Liver (tissue), 3 donors: ENCODE measurements at regions not wholly inside any gene's neighbourhood (a gene's known extent, or its start where the extent isn't known, plus 50 kb on each side); places are given as distances from the start of the nearest gene placed in this dataset.

Experiments
- GABPA ChIP-seq, 2 donors: IDR thresholded peaks in 1 of 2; conservative IDR thresholded peaks in 1 of 2; 2 replicates each; pipeline ENCODE4 v1.6.1; 2016; ENCODE audit warnings: antibody characterized with exemption in 2 of 2, mild to moderate bottlenecking in 1 of 2, moderate library complexity in 1 of 2
- JUND ChIP-seq, 2 donors: IDR thresholded peaks; 2 replicates each; pipeline ENCODE4 v1.6.1; 2016; ENCODE audit warnings: antibody characterized with exemption in 2 of 2
- SP1 ChIP-seq: IDR thresholded peaks from 2 replicates; pipeline ENCODE4 v1.6.1; 2018; ENCODE audit warnings: antibody characterized with exemption, mild to moderate bottlenecking
- TAF1 ChIP-seq: conservative IDR thresholded peaks from 2 replicates; pipeline ENCODE4 v1.6.1; 2016; ENCODE audit warnings: antibody characterized with exemption, mild to moderate bottlenecking
- TF ChIP-seq, protein P1 (sequence below): IDR thresholded peaks from 2 replicates; pipeline ENCODE4 v1.6.1; 2016; ENCODE audit warnings: antibody characterized with exemption
- TF ChIP-seq, protein P2 (sequence below): fragments of 150-350 bp; IDR thresholded peaks from 2 replicates; pipeline ENCODE4 v1.5.1; 2017; ENCODE audit warnings: improper control_type of control experiment, low read depth, low read length; ENCODE audit not compliant: missing input control
- TF ChIP-seq, protein P3 (sequence below): IDR thresholded peaks from 2 replicates; pipeline ENCODE4 v1.6.1; 2016; ENCODE audit warnings: antibody characterized with exemption, mild to moderate bottlenecking
- TF ChIP-seq, protein P4 (sequence below): IDR thresholded peaks from 2 replicates; pipeline ENCODE4 v1.6.1; 2016; ENCODE audit warnings: antibody characterized with exemption
- TF ChIP-seq, protein P5 (sequence below): IDR thresholded peaks from 2 replicates; pipeline ENCODE4 v1.6.1; 2016; ENCODE audit warnings: antibody characterized with exemption
- donor health status: healthy.
- donor health status: healthy.

DNA sequence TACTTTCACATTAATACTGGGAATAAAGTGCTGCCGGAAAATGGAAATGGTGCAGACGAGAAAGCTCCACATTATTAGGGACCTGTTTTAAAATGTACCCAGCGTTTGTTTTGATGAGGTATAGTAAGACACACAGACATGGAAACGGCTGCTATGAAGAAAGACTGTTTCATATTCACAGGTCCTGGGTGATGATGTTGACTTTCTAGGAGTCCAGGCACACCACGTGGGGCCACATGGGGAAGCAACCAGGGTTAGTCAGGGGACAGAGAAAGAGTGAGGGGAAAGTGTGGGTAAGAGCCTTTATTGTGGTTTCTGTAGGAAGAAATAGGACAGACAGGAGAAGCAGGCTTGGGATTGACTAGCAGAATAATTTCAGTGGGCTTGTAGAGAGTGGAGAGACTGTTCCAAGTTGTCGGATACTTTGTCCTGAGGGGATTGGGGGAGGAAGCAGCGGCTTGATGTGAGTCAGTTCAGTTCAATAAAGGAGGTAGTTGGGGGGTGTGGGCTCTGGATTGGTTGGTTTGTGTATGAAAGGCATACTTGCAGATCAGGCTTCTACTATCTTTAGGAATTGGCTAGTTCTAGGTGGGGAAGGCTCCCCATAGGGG, 112.0 kb upstream of the MCHR2 start:
- TF ChIP-seq TAF1 (no peak), SP1 (no peak), JUND (IDR thresholded peaks at IDR 0.05) (no peak), GABPA (IDR thresholded peaks at IDR 0.05 in 1 of 2, conservative IDR thresholded peaks at IDR 0.05 in 1 of 2) (no peak)
- TF ChIP-seq, protein P1, sequence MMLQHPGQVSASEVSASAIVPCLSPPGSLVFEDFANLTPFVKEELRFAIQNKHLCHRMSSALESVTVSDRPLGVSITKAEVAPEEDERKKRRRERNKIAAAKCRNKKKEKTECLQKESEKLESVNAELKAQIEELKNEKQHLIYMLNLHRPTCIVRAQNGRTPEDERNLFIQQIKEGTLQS = no peak
- TF ChIP-seq, protein P2, sequence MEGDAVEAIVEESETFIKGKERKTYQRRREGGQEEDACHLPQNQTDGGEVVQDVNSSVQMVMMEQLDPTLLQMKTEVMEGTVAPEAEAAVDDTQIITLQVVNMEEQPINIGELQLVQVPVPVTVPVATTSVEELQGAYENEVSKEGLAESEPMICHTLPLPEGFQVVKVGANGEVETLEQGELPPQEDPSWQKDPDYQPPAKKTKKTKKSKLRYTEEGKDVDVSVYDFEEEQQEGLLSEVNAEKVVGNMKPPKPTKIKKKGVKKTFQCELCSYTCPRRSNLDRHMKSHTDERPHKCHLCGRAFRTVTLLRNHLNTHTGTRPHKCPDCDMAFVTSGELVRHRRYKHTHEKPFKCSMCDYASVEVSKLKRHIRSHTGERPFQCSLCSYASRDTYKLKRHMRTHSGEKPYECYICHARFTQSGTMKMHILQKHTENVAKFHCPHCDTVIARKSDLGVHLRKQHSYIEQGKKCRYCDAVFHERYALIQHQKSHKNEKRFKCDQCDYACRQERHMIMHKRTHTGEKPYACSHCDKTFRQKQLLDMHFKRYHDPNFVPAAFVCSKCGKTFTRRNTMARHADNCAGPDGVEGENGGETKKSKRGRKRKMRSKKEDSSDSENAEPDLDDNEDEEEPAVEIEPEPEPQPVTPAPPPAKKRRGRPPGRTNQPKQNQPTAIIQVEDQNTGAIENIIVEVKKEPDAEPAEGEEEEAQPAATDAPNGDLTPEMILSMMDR = no peak
- TF ChIP-seq, protein P3, sequence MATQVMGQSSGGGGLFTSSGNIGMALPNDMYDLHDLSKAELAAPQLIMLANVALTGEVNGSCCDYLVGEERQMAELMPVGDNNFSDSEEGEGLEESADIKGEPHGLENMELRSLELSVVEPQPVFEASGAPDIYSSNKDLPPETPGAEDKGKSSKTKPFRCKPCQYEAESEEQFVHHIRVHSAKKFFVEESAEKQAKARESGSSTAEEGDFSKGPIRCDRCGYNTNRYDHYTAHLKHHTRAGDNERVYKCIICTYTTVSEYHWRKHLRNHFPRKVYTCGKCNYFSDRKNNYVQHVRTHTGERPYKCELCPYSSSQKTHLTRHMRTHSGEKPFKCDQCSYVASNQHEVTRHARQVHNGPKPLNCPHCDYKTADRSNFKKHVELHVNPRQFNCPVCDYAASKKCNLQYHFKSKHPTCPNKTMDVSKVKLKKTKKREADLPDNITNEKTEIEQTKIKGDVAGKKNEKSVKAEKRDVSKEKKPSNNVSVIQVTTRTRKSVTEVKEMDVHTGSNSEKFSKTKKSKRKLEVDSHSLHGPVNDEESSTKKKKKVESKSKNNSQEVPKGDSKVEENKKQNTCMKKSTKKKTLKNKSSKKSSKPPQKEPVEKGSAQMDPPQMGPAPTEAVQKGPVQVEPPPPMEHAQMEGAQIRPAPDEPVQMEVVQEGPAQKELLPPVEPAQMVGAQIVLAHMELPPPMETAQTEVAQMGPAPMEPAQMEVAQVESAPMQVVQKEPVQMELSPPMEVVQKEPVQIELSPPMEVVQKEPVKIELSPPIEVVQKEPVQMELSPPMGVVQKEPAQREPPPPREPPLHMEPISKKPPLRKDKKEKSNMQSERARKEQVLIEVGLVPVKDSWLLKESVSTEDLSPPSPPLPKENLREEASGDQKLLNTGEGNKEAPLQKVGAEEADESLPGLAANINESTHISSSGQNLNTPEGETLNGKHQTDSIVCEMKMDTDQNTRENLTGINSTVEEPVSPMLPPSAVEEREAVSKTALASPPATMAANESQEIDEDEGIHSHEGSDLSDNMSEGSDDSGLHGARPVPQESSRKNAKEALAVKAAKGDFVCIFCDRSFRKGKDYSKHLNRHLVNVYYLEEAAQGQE = no peak
- TF ChIP-seq, protein P4, sequence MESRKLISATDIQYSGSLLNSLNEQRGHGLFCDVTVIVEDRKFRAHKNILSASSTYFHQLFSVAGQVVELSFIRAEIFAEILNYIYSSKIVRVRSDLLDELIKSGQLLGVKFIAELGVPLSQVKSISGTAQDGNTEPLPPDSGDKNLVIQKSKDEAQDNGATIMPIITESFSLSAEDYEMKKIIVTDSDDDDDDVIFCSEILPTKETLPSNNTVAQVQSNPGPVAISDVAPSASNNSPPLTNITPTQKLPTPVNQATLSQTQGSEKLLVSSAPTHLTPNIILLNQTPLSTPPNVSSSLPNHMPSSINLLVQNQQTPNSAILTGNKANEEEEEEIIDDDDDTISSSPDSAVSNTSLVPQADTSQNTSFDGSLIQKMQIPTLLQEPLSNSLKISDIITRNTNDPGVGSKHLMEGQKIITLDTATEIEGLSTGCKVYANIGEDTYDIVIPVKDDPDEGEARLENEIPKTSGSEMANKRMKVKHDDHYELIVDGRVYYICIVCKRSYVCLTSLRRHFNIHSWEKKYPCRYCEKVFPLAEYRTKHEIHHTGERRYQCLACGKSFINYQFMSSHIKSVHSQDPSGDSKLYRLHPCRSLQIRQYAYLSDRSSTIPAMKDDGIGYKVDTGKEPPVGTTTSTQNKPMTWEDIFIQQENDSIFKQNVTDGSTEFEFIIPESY = no peak
- TF ChIP-seq, protein P5, sequence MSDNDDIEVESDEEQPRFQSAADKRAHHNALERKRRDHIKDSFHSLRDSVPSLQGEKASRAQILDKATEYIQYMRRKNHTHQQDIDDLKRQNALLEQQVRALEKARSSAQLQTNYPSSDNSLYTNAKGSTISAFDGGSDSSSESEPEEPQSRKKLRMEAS = no peak
